ENCODE measurements at regions not wholly inside any gene's neighbourhood (a gene's known extent, or its start where the extent isn't known, plus 50 kb on each side); places are given as distances from the start of the nearest gene placed in this dataset.

- peak; percentile 70 for DNase-seq (ENCODE audit: low read depth in 2 of 2)
Observed at GRCh38 chr4:18882468-18882867, 860.9 kb upstream of the LCORL start.

- DNase-seq (ENCODE audit: low read depth in 2 of 2), result no peak
Observed at GRCh38 chr4:18881556-18881955, 860.0 kb upstream of the LCORL start.

- DNase-seq (ENCODE audit: low read depth in 2 of 2), result no peak
Observed at GRCh38 chr4:18880871-18881270, 859.3 kb upstream of the LCORL start.

- no peak for DNase-seq (ENCODE audit: low read depth in 2 of 2)
Observed at GRCh38 chr4:18878561-18878960, 857.0 kb upstream of the LCORL start.

GRCh38 chr4:18869166-18869565 is 847.6 kb upstream of the LCORL start:
- peak; percentile 3 to 4 for DNase-seq (ENCODE audit: low read depth in 2 of 2)

GRCh38 chr4:18860836-18861530 is 839.4 kb upstream of the LCORL start:
- no peak for DNase-seq (ENCODE audit: low read depth in 2 of 2)

GRCh38 chr4:18859468-18859867 is 837.9 kb upstream of the LCORL start:
- DNase-seq (ENCODE audit: low read depth in 2 of 2), result no peak

- no peak for DNase-seq (ENCODE audit: low read depth in 2 of 2)
Observed at GRCh38 chr4:18858229-18858922, 836.8 kb upstream of the LCORL start.

GRCh38 chr4:18850867-18851266 is 829.3 kb upstream of the LCORL start:
- DNase-seq (ENCODE audit: low read depth in 2 of 2), result no peak

- no peak for DNase-seq (ENCODE audit: low read depth in 2 of 2)
Observed at GRCh38 chr4:18847249-18847890, 825.8 kb upstream of the LCORL start.

GRCh38 chr4:18846313-18846712 is 824.8 kb upstream of the LCORL start:
- DNase-seq (ENCODE audit: low read depth in 2 of 2), result no peak

GRCh38 chr4:18844726-18845125 is 823.2 kb upstream of the LCORL start:
- DNase-seq (ENCODE audit: low read depth in 2 of 2), result peak in 1 of 2 experiments; percentile 4

GRCh38 chr4:18842431-18842830 is 820.9 kb upstream of the LCORL start:
- DNase-seq (ENCODE audit: low read depth in 2 of 2), result no peak

- DNase-seq (ENCODE audit: low read depth in 2 of 2), result no peak
Observed at GRCh38 chr4:18840481-18840880, 818.9 kb upstream of the LCORL start.

GRCh38 chr4:18816228-18816895 is 794.8 kb upstream of the LCORL start:
- DNase-seq (ENCODE audit: low read depth in 2 of 2), result no peak

GRCh38 chr4:18815779-18816173 is 794.2 kb upstream of the LCORL start:
- no peak for DNase-seq (ENCODE audit: low read depth in 2 of 2)

- DNase-seq (ENCODE audit: low read depth in 2 of 2), result no peak
Observed at GRCh38 chr4:18815081-18815778, 793.7 kb upstream of the LCORL start.

- no peak for DNase-seq (ENCODE audit: low read depth in 2 of 2)
Observed at GRCh38 chr4:18813771-18814170, 792.2 kb upstream of the LCORL start.

GRCh38 chr4:18813055-18813454 is 791.5 kb upstream of the LCORL start:
- no peak for DNase-seq (ENCODE audit: low read depth in 2 of 2)

- no peak for DNase-seq (ENCODE audit: low read depth in 2 of 2)
Observed at GRCh38 chr4:18803781-18804180, 782.2 kb upstream of the LCORL start.

GRCh38 chr4:18798123-18798522 is 776.6 kb upstream of the LCORL start:
- DNase-seq (ENCODE audit: low read depth in 2 of 2), result no peak

GRCh38 chr4:18795794-18796193 is 774.2 kb upstream of the LCORL start:
- DNase-seq (ENCODE audit: low read depth in 2 of 2), result no peak
